Lung microvascular endothelial cell (primary cell): ENCODE measurements at regions not wholly inside any gene's neighbourhood (a gene's known extent, or its start where the extent isn't known, plus 50 kb on each side); places are given as distances from the start of the nearest gene placed in this dataset.
"Not testable (repeated sequence)": the region's sequence is repeated elsewhere in the genome, so short reads cannot be mapped to it uniquely, and the experiment has no call there.

Experiments used
- DNase-seq, 2 donors: peaks; one replicate each; pipeline versions ENCODE4 v3.0.0 to v3.0.0-alpha.2; 2010; ENCODE audit warnings: low read depth in 2 of 2

GRCh38 chr6:12477616-12478015 lies 187.5 kb downstream of the EDN1 start:
- DNase-seq = no peak

GRCh38 chr6:12478921-12479320 lies 188.8 kb downstream of the EDN1 start:
- no peak for DNase-seq

- DNase-seq = no peak
These were observed 189.3 kb downstream of the EDN1 start for GRCh38 chr6:12479451-12479850.

GRCh38 chr6:12479881-12480280 lies 189.7 kb downstream of the EDN1 start:
- no peak for DNase-seq

- DNase-seq = no peak
These were observed 190.2 kb downstream of the EDN1 start for GRCh38 chr6:12480379-12480778.

GRCh38 chr6:12481292-12481691 lies 191.1 kb downstream of the EDN1 start:
- no peak for DNase-seq

- DNase-seq = no peak
These were observed 191.7 kb downstream of the EDN1 start for GRCh38 chr6:12481850-12482249.

- no peak for DNase-seq
These were observed 192.5 kb downstream of the EDN1 start for GRCh38 chr6:12482386-12483375.

- DNase-seq = peak in 1 of 2 donors; percentile 81
These were observed 193.6 kb downstream of the EDN1 start for GRCh38 chr6:12483712-12484111.

GRCh38 chr6:12484519-12484918 lies 194.4 kb downstream of the EDN1 start:
- DNase-seq = peak in 1 of 2 donors; percentile 39

- no peak for DNase-seq
These were observed 195.1 kb downstream of the EDN1 start for GRCh38 chr6:12485226-12485764.

- DNase-seq = no peak
These were observed 195.7 kb downstream of the EDN1 start for GRCh38 chr6:12485837-12486236.

GRCh38 chr6:12490351-12490903 lies 200.3 kb downstream of the EDN1 start:
- peak in 1 of 2 donors; percentile 72 for DNase-seq

GRCh38 chr6:12490904-12491571 lies 200.9 kb downstream of the EDN1 start:
- DNase-seq = peak; percentile 74 to 96

- not testable (repeated sequence) for DNase-seq
These were observed 202.8 kb downstream of the EDN1 start for GRCh38 chr6:12492929-12493328.

- DNase-seq = no peak
These were observed 203.3 kb downstream of the EDN1 start for GRCh38 chr6:12493446-12493845.

GRCh38 chr6:12494161-12494560 lies 204.0 kb downstream of the EDN1 start:
- no peak for DNase-seq

- no peak for DNase-seq
These were observed 211.8 kb downstream of the EDN1 start for GRCh38 chr6:12501990-12502389.

- peak; percentile 21 to 34 for DNase-seq
These were observed 212.1 kb upstream of the PHACTR1 start for GRCh38 chr6:12504325-12504966.

- DNase-seq = no peak
These were observed 211.1 kb upstream of the PHACTR1 start for GRCh38 chr6:12505486-12505885.

GRCh38 chr6:12506159-12506558 lies 210.4 kb upstream of the PHACTR1 start:
- DNase-seq = no peak
